ENCODE measurements at regions not wholly inside any gene's neighbourhood (a gene's known extent, or its start where the extent isn't known, plus 50 kb on each side); places are given as distances from the start of the nearest gene placed in this dataset.

DNA sequence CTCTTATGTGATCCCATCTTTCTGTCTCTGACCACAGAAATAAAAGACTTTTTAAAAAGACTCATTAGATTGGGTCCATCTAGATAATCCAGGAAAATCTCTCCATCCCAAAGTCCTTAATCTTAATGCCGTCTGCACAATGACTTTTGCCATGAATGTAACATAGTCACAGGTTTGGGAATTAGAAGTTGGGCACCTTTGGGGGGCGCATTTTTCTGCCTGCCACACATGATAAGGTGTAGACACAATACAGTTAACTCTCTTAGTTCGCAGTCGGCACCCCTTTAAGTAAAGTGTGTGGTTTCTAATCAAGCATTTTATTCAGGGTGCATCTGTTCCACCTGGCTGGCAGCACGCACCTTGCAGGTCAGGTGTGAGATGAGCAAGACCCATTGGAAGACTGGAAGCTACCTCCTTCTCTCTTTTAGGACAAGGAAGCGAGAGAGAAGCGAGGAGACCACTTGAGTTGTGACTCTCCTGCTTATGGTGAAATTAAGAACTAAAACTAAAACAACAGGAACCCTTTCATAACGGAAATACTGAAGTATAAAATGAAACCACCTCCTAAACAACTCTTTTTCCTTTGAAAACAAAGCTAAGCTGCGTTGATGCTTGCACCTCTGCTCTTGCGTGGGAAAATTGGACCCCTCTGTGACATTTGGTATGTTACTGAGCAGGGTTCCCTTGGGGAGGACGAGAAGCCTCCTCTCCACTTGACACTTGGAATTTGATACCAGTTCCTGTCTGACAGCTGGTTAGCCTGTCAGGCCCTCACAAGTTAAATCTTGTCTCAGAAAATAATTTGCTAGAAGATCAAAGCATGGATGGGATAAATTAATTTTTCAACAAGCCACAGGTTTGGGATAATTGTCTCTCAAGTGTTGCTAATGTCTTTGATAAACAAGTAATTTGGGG is 304.6 kb upstream of the DMRT1 start:
- H3K27ac ChIP-seq (ENCODE audit: low read depth, low read length): no peak overlapping the region
- H3K27me3 ChIP-seq (ENCODE audit: control insufficient read depth, insufficient read depth, low read length): no peaks in the 10 kb centered on the region
- TF ChIP-seq, protein P1, sequence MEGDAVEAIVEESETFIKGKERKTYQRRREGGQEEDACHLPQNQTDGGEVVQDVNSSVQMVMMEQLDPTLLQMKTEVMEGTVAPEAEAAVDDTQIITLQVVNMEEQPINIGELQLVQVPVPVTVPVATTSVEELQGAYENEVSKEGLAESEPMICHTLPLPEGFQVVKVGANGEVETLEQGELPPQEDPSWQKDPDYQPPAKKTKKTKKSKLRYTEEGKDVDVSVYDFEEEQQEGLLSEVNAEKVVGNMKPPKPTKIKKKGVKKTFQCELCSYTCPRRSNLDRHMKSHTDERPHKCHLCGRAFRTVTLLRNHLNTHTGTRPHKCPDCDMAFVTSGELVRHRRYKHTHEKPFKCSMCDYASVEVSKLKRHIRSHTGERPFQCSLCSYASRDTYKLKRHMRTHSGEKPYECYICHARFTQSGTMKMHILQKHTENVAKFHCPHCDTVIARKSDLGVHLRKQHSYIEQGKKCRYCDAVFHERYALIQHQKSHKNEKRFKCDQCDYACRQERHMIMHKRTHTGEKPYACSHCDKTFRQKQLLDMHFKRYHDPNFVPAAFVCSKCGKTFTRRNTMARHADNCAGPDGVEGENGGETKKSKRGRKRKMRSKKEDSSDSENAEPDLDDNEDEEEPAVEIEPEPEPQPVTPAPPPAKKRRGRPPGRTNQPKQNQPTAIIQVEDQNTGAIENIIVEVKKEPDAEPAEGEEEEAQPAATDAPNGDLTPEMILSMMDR (IDR thresholded peaks at IDR 0.05; ENCODE audit: low read depth, low read length): no peak
- no peak for DNase-seq (ENCODE audit: low read depth, low spot score)
- POLR2A ChIA-PET: no interaction called here
- no peaks in the 10 kb centered on the region for H3K9me3 ChIP-seq (ENCODE audit: control insufficient read depth, insufficient read depth, low read length)
- H3K4me3 ChIP-seq (ENCODE audit: low read depth, low read length): no peak overlapping the region
- CTCF ChIA-PET: no interaction called here

DNA sequence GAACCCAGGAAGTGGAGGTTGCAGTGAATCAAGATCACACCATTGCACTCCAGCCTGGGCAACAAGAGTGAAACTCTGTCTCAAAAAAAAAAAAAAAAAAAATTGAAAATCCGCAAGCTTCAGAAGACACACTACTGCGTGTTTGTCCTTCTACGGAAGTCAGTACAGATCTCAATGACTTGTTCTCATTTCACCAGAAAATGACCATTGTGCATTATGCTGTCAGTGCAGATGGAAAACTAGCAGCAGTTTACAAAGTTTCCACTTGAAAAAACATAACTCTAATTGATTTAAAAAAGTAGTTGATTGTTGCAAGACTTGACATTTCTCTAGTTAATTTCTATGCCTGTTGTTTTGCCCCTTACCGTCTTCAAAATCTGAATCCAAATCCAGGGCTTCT is 298.0 kb upstream of the DMRT1 start:
- DNase-seq (ENCODE audit: low read depth, low spot score): no peak
- CTCF ChIA-PET: no interaction called here
- H3K27ac ChIP-seq (ENCODE audit: low read depth, low read length): no peak overlapping the region
- no peaks in the 10 kb centered on the region for H3K9me3 ChIP-seq (ENCODE audit: control insufficient read depth, insufficient read depth, low read length)
- POLR2A ChIA-PET: no interaction called here
- H3K27me3 ChIP-seq (ENCODE audit: control insufficient read depth, insufficient read depth, low read length): no peaks in the 10 kb centered on the region
- no peak overlapping the region for H3K4me3 ChIP-seq (ENCODE audit: low read depth, low read length)
- TF ChIP-seq, protein P1 (IDR thresholded peaks at IDR 0.05; ENCODE audit: low read depth, low read length): no peak

DNA sequence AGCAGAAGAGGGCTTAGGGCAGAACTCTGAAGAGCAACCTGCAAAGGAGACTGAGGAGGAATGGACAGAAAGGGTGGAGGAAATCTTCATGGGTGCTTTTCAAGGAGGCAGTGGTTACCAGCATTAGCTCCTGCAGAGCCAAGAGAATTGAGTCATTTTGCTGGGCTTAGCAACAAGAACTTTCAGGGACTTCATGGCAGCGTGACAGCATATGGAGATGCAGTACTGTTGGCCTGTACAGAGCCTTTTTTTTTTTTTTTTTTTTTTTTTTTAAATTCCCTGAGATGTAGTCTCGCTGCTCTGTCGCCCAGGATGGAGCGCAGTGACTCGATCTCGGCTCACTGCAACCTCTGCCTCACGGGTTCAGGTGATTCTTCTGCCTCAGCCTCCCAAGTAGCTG is 296.0 kb upstream of the DMRT1 start:
- TF ChIP-seq, protein P1 (IDR thresholded peaks at IDR 0.05; ENCODE audit: low read depth, low read length): no peak
- H3K27ac ChIP-seq (ENCODE audit: low read depth, low read length): no peak overlapping the region
- no peak for DNase-seq (ENCODE audit: low read depth, low spot score)
- POLR2A ChIA-PET: no interaction called here
- CTCF ChIA-PET: interaction anchor here (0.6 kb wide), 1 partner anchor 747 kb away, joined by 8 read pairs; no protein-coding TSS in a partner anchor
- H3K4me3 ChIP-seq (ENCODE audit: low read depth, low read length): no peak overlapping the region
- H3K9me3 ChIP-seq (ENCODE audit: control insufficient read depth, insufficient read depth, low read length): no peaks in the 10 kb centered on the region
- peaks cover 3% of the 10 kb centered on the region for H3K27me3 ChIP-seq (ENCODE audit: control insufficient read depth, insufficient read depth, low read length)

DNA sequence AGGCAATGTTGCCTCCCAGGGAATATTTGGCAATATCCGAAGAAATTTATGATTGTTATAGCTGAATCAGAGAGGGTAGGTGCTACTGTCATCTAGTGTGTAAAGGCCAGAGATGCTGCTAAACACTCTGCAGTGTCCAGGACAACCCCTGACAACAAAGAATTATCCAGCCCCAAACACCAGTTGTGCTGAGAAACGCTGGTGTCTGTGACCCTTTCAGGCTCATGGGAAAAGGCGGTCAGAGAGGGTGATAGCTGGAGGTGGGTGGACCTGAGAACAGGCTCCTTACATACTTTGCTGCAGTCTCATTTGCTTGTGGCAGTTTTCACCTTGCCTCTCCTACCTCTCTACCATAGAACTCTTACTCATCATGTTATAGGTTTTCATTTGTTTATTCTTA is 295.3 kb upstream of the DMRT1 start:
- H3K9me3 ChIP-seq (ENCODE audit: control insufficient read depth, insufficient read depth, low read length): no peaks in the 10 kb centered on the region
- CTCF ChIA-PET: interaction anchor here (0.6 kb wide), 1 partner anchor 746 kb away, joined by 8 read pairs; no protein-coding TSS in a partner anchor
- TF ChIP-seq, protein P1 (IDR thresholded peaks at IDR 0.05; ENCODE audit: low read depth, low read length): no peak
- peaks cover 3% of the 10 kb centered on the region for H3K27me3 ChIP-seq (ENCODE audit: control insufficient read depth, insufficient read depth, low read length)
- H3K27ac ChIP-seq (ENCODE audit: low read depth, low read length): no peak overlapping the region
- no peak for DNase-seq (ENCODE audit: low read depth, low spot score)
- POLR2A ChIA-PET: no interaction called here
- H3K4me3 ChIP-seq (ENCODE audit: low read depth, low read length): no peak overlapping the region

DNA sequence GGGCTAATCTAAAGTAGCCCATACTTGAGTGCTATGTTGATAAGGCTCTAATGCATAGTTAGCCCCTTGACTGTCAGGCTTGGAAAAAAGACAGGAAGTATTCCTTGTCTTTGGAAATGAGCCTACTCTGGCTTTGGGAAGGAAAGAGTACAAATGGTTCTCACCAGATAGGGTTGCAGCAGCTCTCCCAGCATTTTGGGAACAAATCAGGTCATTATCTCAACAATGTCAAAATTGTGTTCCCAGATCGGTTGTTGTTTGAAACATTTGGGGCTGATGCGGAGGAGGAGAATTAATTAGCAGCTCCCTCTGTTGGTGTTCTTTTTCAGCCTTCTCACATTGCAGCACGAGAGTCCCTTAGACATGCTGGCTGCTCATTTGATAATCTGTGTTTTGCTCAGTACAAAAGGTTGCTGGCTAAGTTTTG is 294.7 kb upstream of the DMRT1 start:
- no peaks in the 10 kb centered on the region for H3K9me3 ChIP-seq (ENCODE audit: control insufficient read depth, insufficient read depth, low read length)
- H3K27ac ChIP-seq (ENCODE audit: low read depth, low read length): no peak overlapping the region
- ChIA-PET POLR2A (no interaction called here), CTCF (interaction anchor here (0.9 kb wide), 1 partner anchor 162 kb away, joined by 4 read pairs; no protein-coding TSS in a partner anchor)
- H3K27me3 ChIP-seq (ENCODE audit: control insufficient read depth, insufficient read depth, low read length): peaks cover 3% of the 10 kb centered on the region
- H3K4me3 ChIP-seq (ENCODE audit: low read depth, low read length): no peak overlapping the region
- TF ChIP-seq, protein P1 (IDR thresholded peaks at IDR 0.05; ENCODE audit: low read depth, low read length): peak; percentile 16
- no peak for DNase-seq (ENCODE audit: low read depth, low spot score)

All from AG04450 (cell line).